ENCODE measurements at regions not wholly inside any gene's neighbourhood (a gene's known extent, or its start where the extent isn't known, plus 50 kb on each side); places are given as distances from the start of the nearest gene placed in this dataset.

GRCh38 chr12:63052696-63053095, 98.3 kb downstream of the AVPR1A start:
- TF ChIP-seq EZH2phosphoT487 (IDR thresholded peaks at IDR 0.05; ENCODE audit: borderline replicate concordance): no peak
- TF ChIP-seq, protein P1, sequence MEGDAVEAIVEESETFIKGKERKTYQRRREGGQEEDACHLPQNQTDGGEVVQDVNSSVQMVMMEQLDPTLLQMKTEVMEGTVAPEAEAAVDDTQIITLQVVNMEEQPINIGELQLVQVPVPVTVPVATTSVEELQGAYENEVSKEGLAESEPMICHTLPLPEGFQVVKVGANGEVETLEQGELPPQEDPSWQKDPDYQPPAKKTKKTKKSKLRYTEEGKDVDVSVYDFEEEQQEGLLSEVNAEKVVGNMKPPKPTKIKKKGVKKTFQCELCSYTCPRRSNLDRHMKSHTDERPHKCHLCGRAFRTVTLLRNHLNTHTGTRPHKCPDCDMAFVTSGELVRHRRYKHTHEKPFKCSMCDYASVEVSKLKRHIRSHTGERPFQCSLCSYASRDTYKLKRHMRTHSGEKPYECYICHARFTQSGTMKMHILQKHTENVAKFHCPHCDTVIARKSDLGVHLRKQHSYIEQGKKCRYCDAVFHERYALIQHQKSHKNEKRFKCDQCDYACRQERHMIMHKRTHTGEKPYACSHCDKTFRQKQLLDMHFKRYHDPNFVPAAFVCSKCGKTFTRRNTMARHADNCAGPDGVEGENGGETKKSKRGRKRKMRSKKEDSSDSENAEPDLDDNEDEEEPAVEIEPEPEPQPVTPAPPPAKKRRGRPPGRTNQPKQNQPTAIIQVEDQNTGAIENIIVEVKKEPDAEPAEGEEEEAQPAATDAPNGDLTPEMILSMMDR (conservative IDR thresholded peaks at IDR 0.05; ENCODE audit: low read length): no peak
- H3K27me3 ChIP-seq (ENCODE audit: insufficient read depth, low read length, poor library complexity, severe bottlenecking): no peaks in the 10 kb centered on the region
- H3K4me1 ChIP-seq (ENCODE audit: insufficient read depth, low read length, poor library complexity, severe bottlenecking): no peaks in the 10 kb centered on the region
- H3F3A ChIP-seq (ENCODE audit: low read depth): no peaks in the 10 kb centered on the region
- no peaks in the 10 kb centered on the region for H4K20me1 ChIP-seq (ENCODE audit: insufficient read depth, low read length, poor library complexity, severe bottlenecking)
- H3K36me3 ChIP-seq (ENCODE audit: insufficient read depth, low read length): no peaks in the 10 kb centered on the region
- H3K79me2 ChIP-seq (ENCODE audit: insufficient read depth, low read length): no peaks in the 10 kb centered on the region
- H3K9ac ChIP-seq (ENCODE audit: low read depth, low read length, poor library complexity, severe bottlenecking): no peak overlapping the region
- no peak overlapping the region for H3K4me3 ChIP-seq (ENCODE audit: low read length, poor library complexity, severe bottlenecking)
- no peaks in the 10 kb centered on the region for H3K9me3 ChIP-seq (ENCODE audit: insufficient read depth, low read depth, low read length)
- H3K9me2 ChIP-seq (replicated peaks; ENCODE audit: low read depth, low read length): no peaks in the 10 kb centered on the region
- H2AFZ ChIP-seq (ENCODE audit: low read length): no peak overlapping the region
- no peak overlapping the region for H3K4me2 ChIP-seq (ENCODE audit: low read depth, low read length, poor library complexity, severe bottlenecking)

- Histone ChIP-seq H2AFZ (ENCODE audit: low read length) (no peak overlapping the region), H3K9me2 (replicated peaks; ENCODE audit: low read depth, low read length) (no peaks in the 10 kb centered on the region), H3K27me3 (ENCODE audit: insufficient read depth, low read length, poor library complexity, severe bottlenecking) (no peaks in the 10 kb centered on the region), H3K9me3 (ENCODE audit: insufficient read depth, low read depth, low read length) (no peaks in the 10 kb centered on the region), H3K4me3 (ENCODE audit: low read length, poor library complexity, severe bottlenecking) (no peak overlapping the region), H3K4me2 (ENCODE audit: low read depth, low read length, poor library complexity, severe bottlenecking) (no peak overlapping the region), H3K9ac (ENCODE audit: low read depth, low read length, poor library complexity, severe bottlenecking) (no peak overlapping the region), H3K4me1 (ENCODE audit: insufficient read depth, low read length, poor library complexity, severe bottlenecking) (no peaks in the 10 kb centered on the region), H4K20me1 (ENCODE audit: insufficient read depth, low read length, poor library complexity, severe bottlenecking) (no peaks in the 10 kb centered on the region), H3K36me3 (ENCODE audit: insufficient read depth, low read length) (no peaks in the 10 kb centered on the region), H3F3A (ENCODE audit: low read depth) (no peaks in the 10 kb centered on the region), H3K79me2 (ENCODE audit: insufficient read depth, low read length) (no peaks in the 10 kb centered on the region)
- TF ChIP-seq EZH2phosphoT487 (IDR thresholded peaks at IDR 0.05; ENCODE audit: borderline replicate concordance): no peak
- TF ChIP-seq, protein P1 (conservative IDR thresholded peaks at IDR 0.05; ENCODE audit: low read length): no peak
Observed at GRCh38 chr12:63047146-63047545, 103.9 kb downstream of the AVPR1A start.

DNA sequence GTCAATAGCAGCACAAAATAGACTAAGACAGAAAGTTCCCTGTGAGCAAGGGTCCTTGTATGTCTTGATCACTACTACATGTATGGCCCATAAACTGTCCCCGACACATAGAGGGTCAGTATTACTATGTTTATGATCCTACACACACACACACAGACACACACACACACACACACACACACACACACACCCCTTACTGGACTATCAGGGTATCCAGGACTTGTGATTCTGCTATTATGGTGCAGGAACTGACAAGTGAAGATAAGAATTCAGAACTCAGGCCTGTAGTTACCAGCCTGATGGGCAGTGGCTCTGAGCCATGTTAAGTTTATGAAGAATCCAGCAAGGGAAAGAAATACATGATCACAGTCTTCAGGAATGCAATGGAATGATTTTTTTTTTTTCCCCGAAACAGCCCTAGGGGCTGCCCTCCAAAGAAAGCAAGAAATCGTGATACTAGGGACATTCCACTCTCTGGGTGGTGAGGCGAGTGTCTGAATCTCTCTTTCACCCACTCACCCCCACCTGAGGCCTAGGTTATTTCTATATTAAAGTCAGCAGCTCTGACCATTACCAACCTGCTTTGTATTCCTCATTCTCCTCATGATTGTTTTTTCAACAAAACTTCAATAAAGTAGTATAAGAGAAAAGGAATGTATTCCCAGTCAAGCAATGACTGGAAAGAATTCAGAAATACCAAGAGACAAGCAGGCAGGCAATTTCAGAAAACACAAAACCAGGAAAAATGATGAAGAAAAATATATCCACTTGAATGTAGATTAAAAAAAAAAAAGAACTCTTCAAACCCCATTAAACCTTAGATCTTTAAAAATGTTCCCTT, 105.8 kb downstream of the AVPR1A start:
- no peaks in the 10 kb centered on the region for H4K20me1 ChIP-seq (ENCODE audit: insufficient read depth, low read length, poor library complexity, severe bottlenecking)
- no peaks in the 10 kb centered on the region for H3F3A ChIP-seq (ENCODE audit: low read depth)
- no peak overlapping the region for H3K4me2 ChIP-seq (ENCODE audit: low read depth, low read length, poor library complexity, severe bottlenecking)
- H3K79me2 ChIP-seq (ENCODE audit: insufficient read depth, low read length): no peaks in the 10 kb centered on the region
- no peaks in the 10 kb centered on the region for H3K9me3 ChIP-seq (ENCODE audit: insufficient read depth, low read depth, low read length)
- H3K9ac ChIP-seq (ENCODE audit: low read depth, low read length, poor library complexity, severe bottlenecking): no peak overlapping the region
- H3K36me3 ChIP-seq (ENCODE audit: insufficient read depth, low read length): no peaks in the 10 kb centered on the region
- no peak overlapping the region for H3K4me3 ChIP-seq (ENCODE audit: low read length, poor library complexity, severe bottlenecking)
- H3K4me1 ChIP-seq (ENCODE audit: insufficient read depth, low read length, poor library complexity, severe bottlenecking): no peaks in the 10 kb centered on the region
- no peaks in the 10 kb centered on the region for H3K9me2 ChIP-seq (replicated peaks; ENCODE audit: low read depth, low read length)
- no peak overlapping the region for H2AFZ ChIP-seq (ENCODE audit: low read length)
- no peaks in the 10 kb centered on the region for H3K27me3 ChIP-seq (ENCODE audit: insufficient read depth, low read length, poor library complexity, severe bottlenecking)
- TF ChIP-seq, protein P1 (conservative IDR thresholded peaks at IDR 0.05; ENCODE audit: low read length): no peak
